HepG2 (cell line): ENCODE measurements at regions not wholly inside any gene's neighbourhood (a gene's known extent, or its start where the extent isn't known, plus 50 kb on each side); places are given as distances from the start of the nearest gene placed in this dataset.

Source experiments
- ATAC-seq: fragments of 200-7000 bp; cut with Tn5 transposase; 3 replicates; pipeline ENCODE4 v1.9.1; 2020; ENCODE audit warnings: mild to moderate bottlenecking, moderate library complexity
- BruUV-seq: library from RNA; stranded (reverse); fragments of 400-500 nt; replicated peaks from 2 replicates; lab custom pipeline; 2021; lab: Mats Ljungman, UMichigan
- CTCF ChIA-PET: fragments of 300-600 bp; formaldehyde crosslinking; extraction: SDS; loops from one replicate; lab custom pipeline; 2021; ENCODE audit warnings: low total read pairs, inconsistent platforms, low intra/inter-chr PET ratio; lab: Yijun Ruan, JAX
- POLR2A ChIA-PET: fragments of 350-600 bp; sonication (Branson Sonifier 250); formaldehyde crosslinking; loops from one replicate; lab custom pipeline; 2020; ENCODE audit warnings: antibody characterized with exemption, inconsistent platforms; lab: Yijun Ruan, JAX
- DNase-seq: peaks from one replicate; pipeline ENCODE4 v3.0.0-alpha.2; 2015; ENCODE audit warnings: low spot score
- FAIRE-seq: peaks from 3 replicates; lab custom pipeline; 2011; peaks lifted over from hg19 to GRCh38; lab: Jason Lieb, UNC
- H2AFZ ChIP-seq: one replicate; pipeline ENCODE4 v1.6.1; 2011; ENCODE audit warnings: low read length, inconsistent platforms
- H3K27ac ChIP-seq: fragments of 300-600 bp; 3 replicates; pipeline ENCODE4 v1.8.0; 2011; ENCODE audit warnings: mixed run types, mild to moderate bottlenecking, mixed read lengths, low read length, inconsistent platforms; ENCODE audit not compliant: insufficient read depth; ENCODE audit errors: extremely low read length
- H3K27me3 ChIP-seq, 2 experiments: fragments of 200-600 bp in 1 of 2; 2 replicates in 1 of 2; 3 replicates in 1 of 2; pipeline versions ENCODE4 v1.6.0 to v1.8.0; 2011; ENCODE audit warnings: low read length in 2 of 2, mild to moderate bottlenecking in 2 of 2, moderate library complexity in 2 of 2, inconsistent platforms in 1 of 2; ENCODE audit not compliant: insufficient read depth in 2 of 2, control insufficient read depth in 1 of 2
- H3K36me3 ChIP-seq, 2 experiments: fragments of 200-600 bp in 1 of 2; replicated peaks in 1 of 2; 2 replicates in 1 of 2; 3 replicates in 1 of 2; pipeline versions ENCODE4 v1.5.1 to v1.8.0; 2011; ENCODE audit warnings: low read length in 2 of 2, inconsistent platforms in 1 of 2; ENCODE audit not compliant: insufficient read depth in 2 of 2, control insufficient read depth in 1 of 2
- H3K4me1 ChIP-seq: 2 replicates; pipeline ENCODE4 v1.5.1; 2012; ENCODE audit warnings: low read length, inconsistent platforms; ENCODE audit not compliant: insufficient read depth
- H3K4me2 ChIP-seq: 2 replicates; pipeline ENCODE4 v1.6.0; 2011; ENCODE audit warnings: low read depth, low read length, inconsistent platforms
- H3K4me3 ChIP-seq, 3 experiments: fragments of 200-600 bp in 1 of 3; sonication (generic), shearing (Covaris generic) in 1 of 3; replicated peaks in 1 of 3; 2 replicates each; pipeline ENCODE4 v1.5.1; 2011 to 2016; ENCODE audit warnings: low read length in 3 of 3, inconsistent platforms in 2 of 3, low read depth in 2 of 3, mild to moderate bottlenecking in 2 of 3, control low read depth in 1 of 3, mixed read lengths in 1 of 3; ENCODE audit not compliant: insufficient read depth in 1 of 3
- H3K79me2 ChIP-seq: one replicate; pipeline ENCODE4 v1.6.1; 2011; ENCODE audit warnings: low read length, inconsistent platforms; ENCODE audit not compliant: insufficient read depth
- H3K9ac ChIP-seq: 2 replicates; pipeline ENCODE4 v1.6.0; 2011; ENCODE audit warnings: mild to moderate bottlenecking, low read depth, low read length, inconsistent platforms; ENCODE audit not compliant: insufficient read depth
- H3K9me3 ChIP-seq: 2 replicates; pipeline ENCODE4 v1.5.1; 2012; ENCODE audit warnings: mild to moderate bottlenecking, low read length
- H4K20me1 ChIP-seq: 2 replicates; pipeline ENCODE4 v1.6.0; 2011; ENCODE audit warnings: inconsistent platforms, mild to moderate bottlenecking, low read length, moderate library complexity; ENCODE audit not compliant: insufficient read depth
- ARNTL ChIP-seq: sonication (generic); formaldehyde crosslinking; IDR thresholded peaks from 2 replicates; pipeline ENCODE4 v1.4.0; 2020; ENCODE audit warnings: mild to moderate bottlenecking, missing genetic modification reagents
- HIVEP1 ChIP-seq: sonication (generic); formaldehyde crosslinking; IDR thresholded peaks from 2 replicates; pipeline ENCODE4 v1.4.0; 2020; ENCODE audit warnings: mild to moderate bottlenecking, missing genetic modification reagents
- PHF8 ChIP-seq: sonication (generic); formaldehyde crosslinking; IDR thresholded peaks from 2 replicates; pipeline ENCODE4 v1.5.0; 2020; ENCODE audit warnings: missing genetic modification reagents
- POLR2A ChIP-seq, 2 experiments: IDR thresholded peaks; 2 replicates each; pipeline ENCODE4 v1.6.1; 2011; ENCODE audit warnings: low read depth in 2 of 2, low read length in 2 of 2, mild to moderate bottlenecking in 1 of 2, moderate library complexity in 1 of 2; ENCODE audit not compliant: insufficient read depth in 1 of 2
- RFX1 ChIP-seq: fragments of 450-650 bp; IDR thresholded peaks from 2 replicates; pipeline ENCODE4 v1.6.1; 2017
- SKI ChIP-seq: fragments of 450-650 bp; IDR thresholded peaks from one replicate; pipeline ENCODE4 v1.6.1; 2018; ENCODE audit warnings: mild to moderate bottlenecking; ENCODE audit not compliant: partially characterized antibody
- TCF12 ChIP-seq, 2 experiments: fragments of 450-650 bp in 1 of 2; sonication (generic) in 1 of 2; formaldehyde crosslinking in 1 of 2; IDR thresholded peaks; 2 replicates each; pipeline versions ENCODE4 v1.6.1 to v1.8.0; 2017 to 2022; ENCODE audit warnings: antibody characterized with exemption in 1 of 2, mild to moderate bottlenecking in 1 of 2, missing genetic modification reagents in 1 of 2, moderate library complexity in 1 of 2
- ZBTB38 ChIP-seq: sonication (generic); formaldehyde crosslinking; IDR thresholded peaks from 2 replicates; pipeline ENCODE4 v1.5.1; 2020; ENCODE audit warnings: mild to moderate bottlenecking, missing genetic modification reagents
- ZNF672 ChIP-seq: sonication (generic); formaldehyde crosslinking; IDR thresholded peaks from 2 replicates; pipeline ENCODE4 v1.8.1; 2022; ENCODE audit warnings: missing genetic modification reagents
- ZNF746 ChIP-seq: sonication (generic); formaldehyde crosslinking; IDR thresholded peaks from 2 replicates; pipeline ENCODE4 v1.8.0; 2022; ENCODE audit warnings: mild to moderate bottlenecking, missing genetic modification reagents
- ZNF891 ChIP-seq: sonication (generic); formaldehyde crosslinking; IDR thresholded peaks from 2 replicates; pipeline ENCODE4 v1.5.0; 2020; ENCODE audit warnings: mild to moderate bottlenecking, missing genetic modification reagents
- ZSCAN21 ChIP-seq: sonication (generic); formaldehyde crosslinking; IDR thresholded peaks from 2 replicates; pipeline ENCODE4 v1.8.0; 2022; ENCODE audit warnings: mild to moderate bottlenecking, missing genetic modification reagents, moderate library complexity, borderline replicate concordance
- WGBS: methylation state at CpG from one replicate; pipeline ENCODE4 v1.1.6; 2017; ENCODE audit warnings: low lambda C conversion rate; 5-methylcytosine and 5-hydroxymethylcytosine counted together
- in situ Hi-C: cut with HindIII; loops from 2 replicates; pipeline ENCODE4 v1.10.0; 2017; ENCODE audit warnings: low pct_unique_long_range_greater_than_20kb; ENCODE audit not compliant: extremely low pct_ligation_motif_present
- intact Hi-C: fragments of 100-400 bp; cut with micrococcal nuclease; formaldehyde crosslinking; loops from one replicate; pipeline ENCODE4 v1.10.0; 2022; ENCODE audit not compliant: unreplicated experiment
- TF ChIP-seq, protein P1 (sequence below): sonication (generic); formaldehyde crosslinking; IDR thresholded peaks from 2 replicates; pipeline ENCODE4 v1.5.0; 2020; ENCODE audit warnings: mild to moderate bottlenecking, low read depth, missing genetic modification reagents, borderline replicate concordance
- TF ChIP-seq, protein P2 (sequence below): sonication (generic); formaldehyde crosslinking; IDR thresholded peaks from 2 replicates; pipeline ENCODE4 v1.5.0; 2020; ENCODE audit warnings: missing genetic modification reagents
- TF ChIP-seq, protein P3 (sequence below): sonication (generic); formaldehyde crosslinking; IDR thresholded peaks from 2 replicates; pipeline ENCODE4 v1.9.0; 2021; ENCODE audit warnings: missing genetic modification reagents, borderline replicate concordance
- TF ChIP-seq, protein P4 (sequence below): sonication (generic); formaldehyde crosslinking; IDR thresholded peaks from 2 replicates; pipeline ENCODE4 v1.4.0; 2020; ENCODE audit warnings: missing genetic modification reagents, borderline replicate concordance
- TF ChIP-seq, protein P5 (sequence below): IDR thresholded peaks from 2 replicates; pipeline ENCODE4 v1.6.1; 2016; ENCODE audit warnings: missing compliant biosample characterization, missing genetic modification reagents, borderline replicate concordance

DNA sequence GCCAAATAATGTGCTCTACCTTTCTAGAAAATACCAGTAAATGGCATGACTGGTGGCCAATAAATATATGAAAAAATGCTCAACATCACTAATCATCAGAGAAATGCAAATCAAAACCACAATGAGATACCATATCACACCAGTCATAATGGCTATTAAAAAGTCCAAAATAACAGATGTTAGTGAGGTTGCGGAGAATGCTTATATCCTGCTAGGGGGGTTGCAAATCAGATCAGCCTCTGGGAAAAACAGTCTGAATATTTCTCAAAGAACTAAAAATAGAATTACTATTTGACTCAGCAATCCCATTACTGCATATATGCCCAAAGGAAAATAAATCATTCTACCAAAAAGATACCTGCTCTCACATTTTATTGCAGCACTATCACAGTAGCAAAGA is 115.1 kb downstream of the RASGEF1B start (continued):
- TF ChIP-seq, protein P1, sequence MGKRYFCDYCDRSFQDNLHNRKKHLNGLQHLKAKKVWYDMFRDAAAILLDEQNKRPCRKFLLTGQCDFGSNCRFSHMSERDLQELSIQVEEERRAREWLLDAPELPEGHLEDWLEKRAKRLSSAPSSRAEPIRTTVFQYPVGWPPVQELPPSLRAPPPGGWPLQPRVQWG (CRISPR knock-in tag): no peak
- TF ChIP-seq ZBTB38 (CRISPR knock-in tag): no peak
- no peak for TF ChIP-seq ZNF672 (CRISPR knock-in tag)
- TF ChIP-seq, protein P2, sequence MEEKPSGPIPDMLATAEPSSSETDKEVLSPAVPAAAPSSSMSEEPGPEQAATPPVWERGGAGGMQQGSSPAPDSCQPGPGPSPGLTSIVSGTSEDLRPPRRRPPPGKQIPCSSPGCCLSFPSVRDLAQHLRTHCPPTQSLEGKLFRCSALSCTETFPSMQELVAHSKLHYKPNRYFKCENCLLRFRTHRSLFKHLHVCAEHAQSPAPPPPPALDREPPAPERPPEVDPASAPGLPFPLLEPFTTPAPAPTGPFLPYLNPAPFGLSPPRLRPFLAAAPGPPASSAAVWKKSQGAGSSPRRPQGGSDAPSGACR (CRISPR knock-in tag): no peak
- TF ChIP-seq, all 625 proteins: peak for 0

DNA sequence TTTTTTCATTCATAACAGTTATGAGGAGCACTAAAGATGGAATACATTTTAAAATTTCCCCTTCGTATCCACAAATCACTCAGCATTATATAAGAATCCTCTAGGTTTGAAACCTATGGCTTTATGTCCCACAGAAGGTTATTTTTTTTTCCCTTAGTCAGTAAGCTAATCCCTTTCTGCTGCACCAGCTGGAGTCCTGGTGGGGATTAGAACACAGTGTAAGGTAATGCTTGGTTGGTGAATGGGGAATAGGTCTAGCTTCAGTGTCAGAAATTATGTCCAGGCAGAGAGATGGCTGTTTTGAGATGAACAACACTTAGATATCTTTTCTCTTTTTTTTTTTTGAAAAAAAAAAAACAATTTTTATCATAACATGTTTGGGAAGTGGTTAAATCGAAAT is 116.6 kb downstream of the RASGEF1B start:
- intact Hi-C loops: no loop called here
- in situ Hi-C loops: loop anchor here (10.0 kb wide), 1 partner anchor 280 kb away; no protein-coding TSS in a partner anchor
- no peak for TF ChIP-seq ARNTL (CRISPR knock-in tag)
- no peak for TF ChIP-seq ZSCAN21
- TF ChIP-seq ZNF891 (CRISPR knock-in tag): no peak
- TF ChIP-seq, protein P3, sequence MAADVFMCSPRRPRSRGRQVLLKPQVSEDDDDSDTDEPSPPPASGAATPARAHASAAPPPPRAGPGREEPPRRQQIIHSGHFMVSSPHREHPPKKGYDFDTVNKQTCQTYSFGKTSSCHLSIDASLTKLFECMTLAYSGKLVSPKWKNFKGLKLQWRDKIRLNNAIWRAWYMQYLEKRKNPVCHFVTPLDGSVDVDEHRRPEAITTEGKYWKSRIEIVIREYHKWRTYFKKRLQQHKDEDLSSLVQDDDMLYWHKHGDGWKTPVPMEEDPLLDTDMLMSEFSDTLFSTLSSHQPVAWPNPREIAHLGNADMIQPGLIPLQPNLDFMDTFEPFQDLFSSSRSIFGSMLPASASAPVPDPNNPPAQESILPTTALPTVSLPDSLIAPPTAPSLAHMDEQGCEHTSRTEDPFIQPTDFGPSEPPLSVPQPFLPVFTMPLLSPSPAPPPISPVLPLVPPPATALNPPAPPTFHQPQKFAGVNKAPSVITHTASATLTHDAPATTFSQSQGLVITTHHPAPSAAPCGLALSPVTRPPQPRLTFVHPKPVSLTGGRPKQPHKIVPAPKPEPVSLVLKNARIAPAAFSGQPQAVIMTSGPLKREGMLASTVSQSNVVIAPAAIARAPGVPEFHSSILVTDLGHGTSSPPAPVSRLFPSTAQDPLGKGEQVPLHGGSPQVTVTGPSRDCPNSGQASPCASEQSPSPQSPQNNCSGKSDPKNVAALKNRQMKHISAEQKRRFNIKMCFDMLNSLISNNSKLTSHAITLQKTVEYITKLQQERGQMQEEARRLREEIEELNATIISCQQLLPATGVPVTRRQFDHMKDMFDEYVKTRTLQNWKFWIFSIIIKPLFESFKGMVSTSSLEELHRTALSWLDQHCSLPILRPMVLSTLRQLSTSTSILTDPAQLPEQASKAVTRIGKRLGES: no peak
- no peak for TF ChIP-seq PHF8 (CRISPR knock-in tag)
- TF ChIP-seq, protein P4, sequence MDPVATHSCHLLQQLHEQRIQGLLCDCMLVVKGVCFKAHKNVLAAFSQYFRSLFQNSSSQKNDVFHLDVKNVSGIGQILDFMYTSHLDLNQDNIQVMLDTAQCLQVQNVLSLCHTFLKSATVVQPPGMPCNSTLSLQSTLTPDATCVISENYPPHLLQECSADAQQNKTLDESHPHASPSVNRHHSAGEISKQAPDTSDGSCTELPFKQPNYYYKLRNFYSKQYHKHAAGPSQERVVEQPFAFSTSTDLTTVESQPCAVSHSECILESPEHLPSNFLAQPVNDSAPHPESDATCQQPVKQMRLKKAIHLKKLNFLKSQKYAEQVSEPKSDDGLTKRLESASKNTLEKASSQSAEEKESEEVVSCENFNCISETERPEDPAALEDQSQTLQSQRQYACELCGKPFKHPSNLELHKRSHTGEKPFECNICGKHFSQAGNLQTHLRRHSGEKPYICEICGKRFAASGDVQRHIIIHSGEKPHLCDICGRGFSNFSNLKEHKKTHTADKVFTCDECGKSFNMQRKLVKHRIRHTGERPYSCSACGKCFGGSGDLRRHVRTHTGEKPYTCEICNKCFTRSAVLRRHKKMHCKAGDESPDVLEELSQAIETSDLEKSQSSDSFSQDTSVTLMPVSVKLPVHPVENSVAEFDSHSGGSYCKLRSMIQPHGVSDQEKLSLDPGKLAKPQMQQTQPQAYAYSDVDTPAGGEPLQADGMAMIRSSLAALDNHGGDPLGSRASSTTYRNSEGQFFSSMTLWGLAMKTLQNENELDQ (CRISPR knock-in tag): no peak
- no peak for TF ChIP-seq HIVEP1
- TF ChIP-seq, protein P5, sequence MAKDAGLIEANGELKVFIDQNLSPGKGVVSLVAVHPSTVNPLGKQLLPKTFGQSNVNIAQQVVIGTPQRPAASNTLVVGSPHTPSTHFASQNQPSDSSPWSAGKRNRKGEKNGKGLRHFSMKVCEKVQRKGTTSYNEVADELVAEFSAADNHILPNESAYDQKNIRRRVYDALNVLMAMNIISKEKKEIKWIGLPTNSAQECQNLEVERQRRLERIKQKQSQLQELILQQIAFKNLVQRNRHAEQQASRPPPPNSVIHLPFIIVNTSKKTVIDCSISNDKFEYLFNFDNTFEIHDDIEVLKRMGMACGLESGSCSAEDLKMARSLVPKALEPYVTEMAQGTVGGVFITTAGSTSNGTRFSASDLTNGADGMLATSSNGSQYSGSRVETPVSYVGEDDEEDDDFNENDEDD: no peak
- no peak for TF ChIP-seq TCF12 (IDR thresholded peaks at IDR 0.05)
- TF ChIP-seq TCF12 (CRISPR knock-in tag; IDR thresholded peaks at IDR 0.05): no peak
- TF ChIP-seq POLR2A (IDR thresholded peaks at IDR 0.05; ENCODE audit: insufficient read depth in 1 of 2, low read depth in 2 of 2, low read length in 2 of 2): no peak
- no peak for TF ChIP-seq SKI
- no peak for TF ChIP-seq RFX1
- no peak for TF ChIP-seq ZNF746 (CRISPR knock-in tag)

More for the DNA sequence above, 116.6 kb downstream of the RASGEF1B start:
- ChIA-PET CTCF (no interaction called here), POLR2A (no interaction called here)
- no peak overlapping the region for H3K4me2 ChIP-seq
- no TSS peak for BruUV-seq
- H3K27ac ChIP-seq: no peak overlapping the region
- H3K4me3 ChIP-seq: no peak overlapping the region
- no peaks in the 10 kb centered on the region for H3K27me3 ChIP-seq
- no peaks in the 10 kb centered on the region for H3K9me3 ChIP-seq
- ATAC-seq (no peak), DNase-seq (no peak), FAIRE-seq (no peak)
- H3K36me3 ChIP-seq: no peaks in the 10 kb centered on the region
- no peaks in the 10 kb centered on the region for H4K20me1 ChIP-seq
- H3K79me2 ChIP-seq: no peaks in the 10 kb centered on the region
- 1% methylated on average over 2 of the region's 2 CpGs for WGBS
- H3K9ac ChIP-seq: no peak overlapping the region
- no peaks in the 10 kb centered on the region for H3K4me1 ChIP-seq
- no peak overlapping the region for H2AFZ ChIP-seq
